ENCODE measurements at regions not wholly inside any gene's neighbourhood (a gene's known extent, or its start where the extent isn't known, plus 50 kb on each side); places are given as distances from the start of the nearest gene placed in this dataset.
"Not testable (repeated sequence)": the region's sequence is repeated elsewhere in the genome, so short reads cannot be mapped to it uniquely, and the experiment has no call there.

GRCh38 chr9:63781817-63782439 is 1503.1 kb downstream of the FOXD4L5 start:
- H3K4me3 ChIP-seq, H3K27me3 ChIP-seq, H3K36me3 ChIP-seq, DNase-seq, H3K9me3 ChIP-seq, H3K4me1 ChIP-seq, H3K27ac ChIP-seq: not testable (repeated sequence)

DNA sequence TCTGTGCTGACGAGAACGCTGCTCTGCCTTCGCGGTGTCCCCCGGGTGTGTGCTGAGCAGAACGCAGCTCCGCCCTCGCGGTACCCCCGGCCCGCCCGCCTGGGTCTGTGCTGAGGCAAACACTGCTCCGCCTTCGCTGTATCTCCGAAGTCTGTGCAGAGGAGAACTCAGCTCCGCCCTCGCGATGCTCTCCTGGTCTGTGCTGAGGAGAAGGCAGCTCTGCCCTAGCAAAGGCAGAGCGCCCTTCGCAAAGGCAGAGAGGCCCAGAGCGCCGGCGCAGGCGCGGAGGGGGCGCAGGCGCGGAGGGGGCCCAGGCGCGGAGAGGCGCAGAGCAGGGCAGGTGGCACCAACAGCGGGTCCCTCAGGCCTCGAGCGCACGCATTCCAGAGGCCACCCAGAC is 1503.6 kb downstream of the FOXD4L5 start:
- not testable (repeated sequence) for H3K27me3 ChIP-seq, H3K4me1 ChIP-seq, DNase-seq, H3K36me3 ChIP-seq, H3K27ac ChIP-seq, H3K9me3 ChIP-seq, H3K4me3 ChIP-seq

GRCh38 chr9:63776220-63776619 is 1508.8 kb downstream of the FOXD4L5 start:
- H3K4me3 ChIP-seq, H3K27ac ChIP-seq, DNase-seq, H3K9me3 ChIP-seq, H3K36me3 ChIP-seq, H3K4me1 ChIP-seq, H3K27me3 ChIP-seq: not testable (repeated sequence)

- H3K36me3 ChIP-seq, H3K27ac ChIP-seq, H3K4me1 ChIP-seq, DNase-seq, H3K4me3 ChIP-seq, H3K9me3 ChIP-seq, H3K27me3 ChIP-seq: not testable (repeated sequence)
These were observed 1510.0 kb downstream of the FOXD4L5 start for GRCh38 chr9:63775092-63775426.

GRCh38 chr9:63774369-63775091 is 1510.5 kb downstream of the FOXD4L5 start:
- DNase-seq = peak in 1 of 3 donors; percentile 2
- not testable (repeated sequence) for H3K4me3 ChIP-seq, H3K27ac ChIP-seq, H3K9me3 ChIP-seq, H3K4me1 ChIP-seq, H3K36me3 ChIP-seq, H3K27me3 ChIP-seq

GRCh38 chr9:63762230-63762629 is 1522.8 kb downstream of the FOXD4L5 start:
- not testable (repeated sequence) for DNase-seq, H3K4me3 ChIP-seq, H3K4me1 ChIP-seq, H3K27me3 ChIP-seq, H3K36me3 ChIP-seq, H3K9me3 ChIP-seq, H3K27ac ChIP-seq

GRCh38 chr9:63729021-63729420 is 1556.0 kb downstream of the FOXD4L5 start:
- H3K9me3 ChIP-seq, H3K36me3 ChIP-seq, H3K27ac ChIP-seq, H3K4me3 ChIP-seq, H3K27me3 ChIP-seq, H3K4me1 ChIP-seq, DNase-seq: not testable (repeated sequence)

DNA sequence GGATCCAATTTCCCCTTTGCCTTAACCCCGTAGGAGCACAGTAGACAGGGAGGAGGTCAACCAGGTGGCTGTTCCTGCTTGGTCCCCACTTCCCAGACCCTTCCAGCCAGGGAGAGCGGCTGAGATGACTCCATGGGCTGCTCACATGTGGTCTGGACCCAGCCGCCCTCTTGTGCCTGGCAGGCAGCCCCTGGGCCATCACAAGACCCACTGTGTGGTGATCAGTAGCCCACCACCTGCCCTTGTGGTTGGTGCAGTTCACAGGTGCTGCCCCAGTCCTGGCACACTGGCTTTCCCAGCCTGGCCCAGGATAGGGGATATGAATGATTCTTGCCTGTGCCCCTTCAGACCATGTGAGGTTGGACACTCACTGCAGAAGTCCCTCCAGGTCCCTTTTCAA is 1556.7 kb downstream of the FOXD4L5 start:
- Histone ChIP-seq H3K4me3 (no peak overlapping the region), H3K4me1 (no peaks in the 10 kb centered on the region), H3K36me3 (no peaks in the 10 kb centered on the region), H3K9me3 (no peaks in the 10 kb centered on the region), H3K27me3 (no peaks in the 10 kb centered on the region), H3K27ac (no peak overlapping the region)
- no peak for DNase-seq
- TF ChIP-seq POLR2A (IDR thresholded peaks at IDR 0.05) (no peak), CTCF (IDR thresholded peaks at IDR 0.05) (no peak)

DNA sequence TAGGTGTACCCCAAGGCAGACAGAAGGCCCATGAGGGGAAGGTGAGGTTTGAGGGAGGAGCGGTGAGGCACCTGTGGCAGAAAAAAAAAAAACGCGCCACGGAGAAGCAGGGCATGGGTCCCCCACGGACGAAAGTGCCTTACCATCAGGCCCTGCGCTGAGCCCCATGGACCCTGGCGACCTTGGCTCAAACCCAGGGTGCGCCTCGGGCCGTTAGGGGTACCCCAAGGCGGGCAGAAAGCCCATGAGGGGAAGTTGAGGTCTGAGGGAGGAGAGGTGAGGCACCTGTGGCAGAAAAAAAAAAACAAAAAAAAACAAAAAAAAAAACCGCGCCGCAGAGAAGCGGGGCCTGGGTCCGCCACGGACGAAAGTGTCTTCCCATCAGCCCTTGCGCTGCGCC is 1576.7 kb downstream of the FOXD4L5 start:
- H3K27me3 ChIP-seq, H3K4me1 ChIP-seq, H3K36me3 ChIP-seq, H3K9me3 ChIP-seq, DNase-seq, H3K27ac ChIP-seq, H3K4me3 ChIP-seq: not testable (repeated sequence)

GRCh38 chr9:63704456-63704855 is 1580.6 kb downstream of the FOXD4L5 start:
- not testable (repeated sequence) for H3K27ac ChIP-seq, H3K27me3 ChIP-seq, H3K4me3 ChIP-seq, H3K36me3 ChIP-seq, H3K4me1 ChIP-seq, H3K9me3 ChIP-seq
- peak in 1 of 3 donors; percentile 30 for DNase-seq

DNA sequence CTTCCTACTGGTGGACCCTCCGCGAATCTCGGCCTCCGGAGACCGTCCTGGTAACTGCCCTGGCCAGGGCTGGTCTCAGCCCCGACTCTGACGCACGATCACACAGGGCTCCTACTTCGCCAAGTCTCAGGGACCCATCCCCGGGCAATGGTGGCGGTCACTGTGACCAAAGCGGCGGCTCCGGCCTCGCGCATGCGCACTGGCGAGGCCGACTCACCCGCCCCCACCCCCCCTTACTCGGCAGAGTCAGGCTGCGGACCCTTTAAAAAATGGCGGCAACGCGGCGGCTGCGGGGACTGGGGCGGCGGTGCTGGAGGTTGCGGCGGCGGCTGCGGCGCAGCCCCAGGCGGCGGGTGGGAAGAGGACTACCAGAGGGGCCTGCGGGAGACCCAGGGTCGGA is 1581.3 kb downstream of the FOXD4L5 start:
- H3K4me3 ChIP-seq = not testable (repeated sequence)
- DNase-seq = peak; percentile 11 to 54 (median 40)

GRCh38 chr9:63703138-63703665 is 1581.8 kb downstream of the FOXD4L5 start:
- not testable (repeated sequence) for H3K27me3 ChIP-seq, H3K9me3 ChIP-seq, H3K4me3 ChIP-seq, H3K27ac ChIP-seq, DNase-seq, H3K4me1 ChIP-seq, H3K36me3 ChIP-seq

More for the DNA sequence above, 1581.3 kb downstream of the FOXD4L5 start:
- not testable (repeated sequence) for H3K4me1 ChIP-seq, H3K9me3 ChIP-seq, H3K27ac ChIP-seq, H3K27me3 ChIP-seq, H3K36me3 ChIP-seq
